Amniotic epithelial cell (primary cell): ENCODE measurements at regions not wholly inside any gene's neighbourhood (a gene's known extent, or its start where the extent isn't known, plus 50 kb on each side); places are given as distances from the start of the nearest gene placed in this dataset.
A peak's percentile ranks its signal among the peaks of the same experiment; 100 is the strongest.
"Not testable (repeated sequence)": the region's sequence is repeated elsewhere in the genome, so short reads cannot be mapped to it uniquely, and the experiment has no call there.

Experiments used
- DNase-seq: peaks from one replicate; pipeline ENCODE4 v3.0.0-alpha.2; 2010; ENCODE audit warnings: low read depth

- DNase-seq, result no peak
These were observed 331.6 kb downstream of the CCDC85A start for GRCh38 chr2:56515399-56515798.

DNA sequence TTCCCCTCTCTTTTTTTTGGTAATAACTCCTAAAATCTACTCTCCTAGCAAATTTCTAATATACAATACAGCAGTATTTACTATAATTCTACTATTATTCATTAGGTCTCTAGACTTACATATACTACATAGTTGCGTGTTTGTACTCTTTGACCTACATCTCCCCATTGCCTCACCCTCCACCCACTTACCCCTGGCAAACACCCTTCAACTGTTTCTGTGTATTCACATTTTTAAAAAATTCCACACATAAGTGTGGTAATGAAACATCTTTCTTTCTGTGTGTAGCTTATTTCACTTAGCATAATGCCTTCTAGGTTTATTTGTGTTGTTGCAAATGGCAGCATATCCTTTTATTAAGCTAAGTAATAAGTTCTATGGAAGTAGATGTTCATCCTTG is 336.0 kb downstream of the CCDC85A start:
- DNase-seq, result peak; percentile 62

- no peak for DNase-seq
These were observed 338.9 kb downstream of the CCDC85A start for GRCh38 chr2:56522605-56523089.

DNA sequence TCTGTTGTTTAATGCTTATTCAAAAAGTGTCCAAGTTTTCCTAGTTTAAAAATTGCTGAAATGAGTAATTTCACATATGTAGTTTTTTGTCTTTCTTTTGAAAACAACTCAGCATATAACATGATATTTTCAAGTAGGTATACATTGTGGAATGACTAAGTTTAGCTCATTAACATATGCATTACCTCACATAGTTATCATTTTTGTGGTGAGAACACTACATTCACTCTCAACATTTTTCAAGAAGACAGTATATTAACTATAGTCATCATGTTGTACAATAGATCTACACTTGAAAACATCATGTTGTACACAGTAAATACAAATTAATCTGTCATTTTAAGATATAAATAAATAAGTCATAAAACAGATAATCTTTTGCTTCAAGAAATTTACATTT is 340.0 kb downstream of the CCDC85A start:
- peak; percentile 25 for DNase-seq

- DNase-seq, result peak; percentile 63
These were observed 348.1 kb downstream of the CCDC85A start for GRCh38 chr2:56531668-56532420.

- peak; percentile 55 for DNase-seq
These were observed 350.5 kb downstream of the CCDC85A start for GRCh38 chr2:56534321-56534720.

- DNase-seq, result peak; percentile 61
These were observed 354.0 kb downstream of the CCDC85A start for GRCh38 chr2:56537756-56538155.

- no peak for DNase-seq
These were observed 355.8 kb downstream of the CCDC85A start for GRCh38 chr2:56539618-56540017.

DNA sequence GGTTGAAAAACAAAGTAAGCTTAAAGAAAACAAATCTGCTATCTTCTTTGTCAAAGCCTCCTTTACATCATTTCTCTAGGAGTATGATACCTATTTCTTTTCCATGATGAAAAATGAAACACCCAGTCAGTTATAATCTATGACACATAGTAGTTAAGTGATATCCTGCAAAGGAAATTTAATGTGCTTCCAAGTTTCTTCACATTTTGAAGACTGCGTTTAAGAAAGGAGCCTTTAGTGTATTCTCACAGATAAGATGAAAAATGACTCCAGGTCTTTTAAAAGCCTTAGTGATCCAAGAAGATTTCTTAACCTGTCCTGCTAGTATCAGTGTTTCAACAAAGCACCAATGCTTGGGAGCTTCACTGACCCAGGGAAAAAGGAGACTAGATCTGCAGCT is 356.7 kb downstream of the CCDC85A start:
- DNase-seq, result peak; percentile 64

- peak; percentile 31 for DNase-seq
These were observed 357.1 kb downstream of the CCDC85A start for GRCh38 chr2:56540916-56541315.

- DNase-seq, result no peak
These were observed 358.4 kb downstream of the CCDC85A start for GRCh38 chr2:56542213-56542612.

- peak; percentile 76 for DNase-seq
These were observed 381.4 kb downstream of the CCDC85A start for GRCh38 chr2:56565143-56565542.

- DNase-seq, result no peak
These were observed 387.3 kb downstream of the CCDC85A start for GRCh38 chr2:56571074-56571473.

GRCh38 chr2:56576001-56576400 is 392.2 kb downstream of the CCDC85A start:
- DNase-seq, result no peak

- DNase-seq, result peak; percentile 84
These were observed 396.5 kb downstream of the CCDC85A start for GRCh38 chr2:56580242-56580641.

- no peak for DNase-seq
These were observed 398.8 kb downstream of the CCDC85A start for GRCh38 chr2:56582570-56582969.

- no peak for DNase-seq
These were observed 400.1 kb downstream of the CCDC85A start for GRCh38 chr2:56583796-56584315.

DNA sequence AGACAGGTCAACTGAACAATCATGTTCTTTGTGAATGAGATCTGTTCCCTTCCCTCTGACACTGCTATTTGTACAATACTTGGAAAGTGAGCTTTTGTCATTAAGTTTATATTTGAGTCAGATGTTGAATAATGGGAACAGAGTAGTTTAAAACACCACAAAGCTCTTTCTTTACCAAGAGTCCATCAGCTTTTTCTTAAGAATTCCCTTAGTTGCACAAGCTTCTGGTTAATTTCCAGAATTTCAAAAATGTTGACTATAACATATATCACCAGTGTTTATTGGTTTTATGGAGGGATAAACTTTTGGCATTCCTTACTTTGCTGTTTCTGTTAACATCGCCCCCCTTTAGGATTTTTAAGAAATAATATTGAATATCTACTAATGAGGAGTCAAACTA is 403.7 kb downstream of the CCDC85A start:
- peak; percentile 68 for DNase-seq

GRCh38 chr2:56589194-56589593 is 405.4 kb downstream of the CCDC85A start:
- DNase-seq, result no peak

DNA sequence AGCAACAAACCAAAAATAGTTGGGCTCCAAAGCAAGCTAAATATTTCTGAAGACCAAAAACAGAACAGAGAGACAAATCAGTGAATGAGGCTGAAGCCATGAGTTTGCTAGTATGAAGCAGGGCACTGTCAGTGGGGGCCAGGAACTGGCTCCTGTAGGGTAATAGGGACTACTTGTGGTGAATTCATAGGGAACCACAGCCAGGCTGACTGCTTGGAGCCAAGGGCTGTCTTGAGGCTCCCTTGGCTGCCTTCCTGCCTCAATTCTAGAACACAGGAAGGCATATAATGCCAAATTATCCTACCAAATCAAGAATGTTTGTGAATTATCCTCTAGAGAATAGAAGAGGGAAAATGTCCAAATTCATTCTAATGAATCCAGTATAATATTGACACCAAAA is 406.0 kb downstream of the CCDC85A start:
- DNase-seq, result no peak

DNA sequence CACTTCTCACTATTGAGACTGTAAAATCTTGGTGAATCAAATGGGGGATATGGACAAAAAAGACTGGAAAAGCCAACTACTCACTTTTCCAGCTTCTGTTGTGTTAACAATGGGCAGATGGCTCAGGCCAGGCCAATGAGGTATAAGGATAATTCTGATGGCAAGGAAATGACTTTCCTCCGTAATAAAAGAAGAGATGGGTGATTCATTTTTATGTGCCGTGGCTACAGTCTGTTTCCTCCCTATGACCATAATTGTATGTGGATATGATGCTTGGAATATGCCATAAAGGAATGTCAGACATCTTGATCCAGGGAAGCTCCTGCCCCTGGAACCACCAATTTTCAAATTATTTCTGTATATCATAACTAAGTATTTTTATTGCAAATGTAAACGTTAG is 406.8 kb downstream of the CCDC85A start:
- no peak for DNase-seq

DNA sequence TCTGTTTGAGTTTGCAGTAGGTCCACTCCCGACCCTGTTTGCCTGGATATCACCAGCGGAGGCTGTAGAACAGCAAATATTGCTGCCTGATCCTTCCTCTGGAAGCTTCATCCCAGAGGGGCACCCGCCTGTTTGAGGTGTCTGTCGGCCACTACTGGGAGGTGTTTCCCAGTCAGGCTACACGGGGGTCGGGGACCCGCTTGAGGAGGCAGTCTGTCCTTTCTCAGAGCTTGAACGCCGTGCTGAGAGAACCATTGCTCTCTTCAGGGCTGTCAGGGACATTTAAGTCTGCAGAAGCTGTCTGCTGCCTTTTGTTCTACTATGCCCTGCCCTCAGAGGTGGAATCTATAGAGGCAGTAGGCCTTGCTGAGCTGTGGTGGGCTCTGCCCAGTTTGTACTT is 422.3 kb downstream of the CCDC85A start:
- not testable (repeated sequence) for DNase-seq

DNA sequence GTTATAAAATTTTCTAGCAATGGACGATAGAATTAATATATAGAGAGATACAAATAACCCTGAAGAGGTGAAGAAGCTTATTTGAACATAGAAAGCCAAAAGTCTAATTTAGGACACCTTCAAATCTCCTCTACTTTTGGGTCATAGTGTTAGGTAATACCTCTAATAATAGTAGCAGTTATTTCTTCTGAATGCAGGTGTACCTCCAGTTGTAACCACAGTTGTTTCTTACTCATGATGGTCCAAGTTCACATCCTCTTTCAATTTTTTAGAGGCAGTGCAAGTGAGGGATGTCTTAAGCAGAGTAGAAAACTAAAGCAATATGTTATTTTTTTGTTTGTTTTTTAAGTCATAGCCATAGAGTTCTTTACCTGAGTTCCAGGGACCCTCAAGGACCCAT is 429.5 kb downstream of the CCDC85A start:
- DNase-seq, result no peak

DNA sequence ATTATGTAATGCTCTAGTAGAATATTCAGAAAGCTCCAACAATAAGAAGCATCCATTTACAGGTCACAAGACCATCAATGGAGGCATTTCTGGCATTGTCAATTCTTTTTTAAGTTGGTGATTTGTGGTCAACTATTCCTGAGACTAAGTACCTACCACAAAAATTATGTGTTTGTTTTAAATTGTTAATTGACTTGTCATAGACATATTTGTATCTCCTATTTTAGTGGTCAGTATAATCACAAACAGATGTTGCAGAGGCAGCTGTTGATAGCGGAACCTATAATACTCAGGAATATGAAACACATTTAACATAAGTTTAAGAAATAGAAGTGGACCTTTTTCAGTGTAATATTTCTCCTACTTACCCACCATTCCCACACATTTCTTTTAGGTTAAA is 430.1 kb downstream of the CCDC85A start:
- DNase-seq, result no peak
